NCI-H82 (cell line): ENCODE measurements at regions not wholly inside any gene's neighbourhood (a gene's known extent, or its start where the extent isn't known, plus 50 kb on each side); places are given as distances from the start of the nearest gene placed in this dataset.
A peak's percentile ranks its signal among the peaks of the same experiment; 100 is the strongest.

Experiments used
- DNase-seq: peaks from one replicate; lab custom pipeline; 2025; lab: John Stamatoyannopoulos, UW

GRCh38 chr15:46856839-46857502, 860.3 kb upstream of the SEMA6D start:
- no peak for DNase-seq

DNA sequence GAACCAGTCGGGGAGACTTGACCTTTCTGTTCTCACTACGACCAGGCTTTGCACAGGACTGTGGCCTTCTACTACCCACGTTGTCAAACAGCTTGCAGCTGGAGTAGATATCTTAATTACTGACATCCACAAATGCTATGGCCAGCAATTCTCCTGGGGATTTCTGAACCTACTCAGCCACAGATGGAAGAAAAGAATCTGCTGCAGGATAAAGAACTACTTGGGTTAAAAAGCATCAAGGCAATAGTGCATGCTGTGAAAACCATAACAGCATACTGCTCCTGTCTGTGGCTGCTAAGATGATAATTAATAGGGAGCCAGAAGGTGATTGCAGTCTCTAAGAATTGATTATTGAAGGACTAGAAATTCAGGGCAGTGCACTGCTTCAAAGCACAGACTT, 859.2 kb upstream of the SEMA6D start:
- peak; percentile 91 for DNase-seq

DNA sequence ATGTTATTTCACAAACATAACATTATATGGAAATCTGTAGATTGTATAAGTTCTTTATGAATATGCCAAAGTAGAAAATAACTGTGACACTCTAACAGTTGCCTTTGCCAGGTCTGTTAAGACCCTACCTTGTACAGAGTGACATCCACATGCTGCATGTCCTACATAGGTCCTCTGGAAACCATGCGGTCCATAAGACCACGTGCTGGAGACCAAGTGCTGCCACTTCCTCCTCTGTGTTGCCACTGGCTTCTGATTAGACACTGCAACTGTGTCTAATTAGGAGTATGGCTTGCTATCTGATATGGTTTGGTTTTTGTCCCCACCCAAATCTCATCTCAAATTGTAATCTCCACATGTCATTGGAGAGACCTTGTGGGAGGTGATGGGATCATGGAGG, 855.5 kb upstream of the SEMA6D start:
- DNase-seq, result no peak

DNA sequence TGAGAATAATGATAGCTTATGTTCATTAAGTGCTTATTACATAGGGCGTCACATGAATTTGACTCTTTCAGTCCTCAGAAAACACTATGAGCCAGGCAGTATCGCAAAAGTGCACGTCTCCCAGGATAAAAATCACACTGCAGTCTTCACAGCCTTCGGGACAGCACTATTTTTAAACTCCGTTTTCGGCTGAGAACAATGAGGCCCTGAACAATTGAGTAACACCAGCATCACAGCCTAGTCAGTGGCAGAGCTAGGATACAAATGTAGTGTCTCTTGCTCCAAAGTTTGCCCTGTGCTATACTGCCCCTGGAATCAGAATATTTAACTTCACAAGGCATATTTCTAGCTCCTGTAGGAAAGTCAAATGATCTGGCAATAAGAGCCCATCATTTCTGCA, 852.1 kb upstream of the SEMA6D start:
- DNase-seq, result no peak

DNA sequence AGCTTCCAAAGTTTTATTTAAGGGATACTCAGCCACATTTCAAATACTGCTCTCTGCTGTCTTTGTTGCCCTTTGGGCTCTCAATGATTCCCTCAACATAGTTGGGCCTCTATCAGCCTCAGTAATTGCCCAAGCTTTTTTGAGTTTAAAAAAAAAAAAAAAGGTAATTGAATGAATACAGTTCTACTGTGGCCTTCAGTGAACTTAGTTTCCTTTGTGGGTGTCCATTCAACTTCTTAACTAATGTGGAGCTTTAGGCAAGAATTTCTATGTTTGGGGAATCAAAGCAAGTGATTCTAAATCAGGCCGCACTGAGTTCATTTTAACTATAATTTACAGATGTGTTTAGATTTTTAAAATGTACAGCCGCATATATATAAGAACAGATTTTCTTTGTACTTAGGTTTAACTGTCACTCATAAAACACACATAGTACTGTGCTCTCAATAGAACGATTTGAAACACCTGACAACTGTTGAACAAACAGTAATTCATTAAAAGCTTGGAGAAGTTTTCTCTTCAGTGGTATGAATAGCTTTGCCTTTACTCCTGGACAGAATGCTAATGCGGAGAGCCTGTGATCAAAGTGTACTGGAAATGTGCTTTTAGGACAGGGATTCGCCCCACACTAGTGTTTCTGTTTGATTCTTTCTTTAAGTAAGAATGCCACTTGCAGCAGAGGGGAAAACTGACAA, 844.9 kb upstream of the SEMA6D start:
- no peak for DNase-seq

GRCh38 chr15:46872981-46873330, 844.3 kb upstream of the SEMA6D start:
- DNase-seq, result no peak

- DNase-seq, result no peak
These were observed 838.1 kb upstream of the SEMA6D start for GRCh38 chr15:46879032-46879770.

GRCh38 chr15:46880791-46881190, 836.5 kb upstream of the SEMA6D start:
- no peak for DNase-seq

- DNase-seq, result no peak
These were observed 824.6 kb upstream of the SEMA6D start for GRCh38 chr15:46892621-46893160.

DNA sequence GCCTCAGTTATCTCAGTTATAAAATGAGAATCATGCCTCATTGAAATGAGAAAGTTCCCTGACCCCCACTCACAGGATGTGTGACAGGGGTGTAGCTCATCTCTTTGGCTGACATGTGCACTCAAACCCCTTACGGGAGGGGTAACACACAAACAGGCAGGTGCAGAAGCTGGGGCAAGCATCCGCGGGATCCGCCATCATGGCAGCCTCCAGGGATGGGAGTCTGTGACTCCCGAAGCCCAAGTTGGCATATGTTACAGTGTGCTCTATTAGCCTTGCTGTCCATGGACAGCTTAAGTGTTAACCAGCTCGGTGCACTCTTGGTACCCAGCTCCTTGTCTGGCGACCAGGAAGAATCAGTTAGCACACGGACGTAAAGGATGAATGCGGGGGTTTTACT, 822.7 kb upstream of the SEMA6D start:
- DNase-seq, result no peak

- DNase-seq, result no peak
These were observed 820.0 kb upstream of the SEMA6D start for GRCh38 chr15:46897266-46897665.

DNA sequence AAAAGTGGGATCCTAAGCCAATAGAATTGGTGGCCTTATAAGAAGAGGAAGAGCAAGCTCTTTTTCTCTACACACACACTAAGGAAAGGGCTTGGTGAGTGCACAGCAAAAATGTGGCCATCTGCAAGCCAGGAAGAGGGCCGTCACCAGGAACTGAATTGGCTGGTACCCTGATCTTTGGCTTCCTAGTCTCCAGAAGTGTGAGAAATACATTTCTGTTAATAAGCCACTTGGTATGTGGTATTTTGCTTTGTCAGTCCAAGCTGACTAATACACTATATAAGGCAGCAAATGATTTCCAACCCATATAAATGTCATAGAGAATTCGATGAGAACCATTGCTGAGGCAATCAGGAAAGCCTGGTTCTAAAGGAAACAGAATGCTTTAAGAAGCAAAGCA, 816.3 kb upstream of the SEMA6D start:
- peak; percentile 56 for DNase-seq

DNA sequence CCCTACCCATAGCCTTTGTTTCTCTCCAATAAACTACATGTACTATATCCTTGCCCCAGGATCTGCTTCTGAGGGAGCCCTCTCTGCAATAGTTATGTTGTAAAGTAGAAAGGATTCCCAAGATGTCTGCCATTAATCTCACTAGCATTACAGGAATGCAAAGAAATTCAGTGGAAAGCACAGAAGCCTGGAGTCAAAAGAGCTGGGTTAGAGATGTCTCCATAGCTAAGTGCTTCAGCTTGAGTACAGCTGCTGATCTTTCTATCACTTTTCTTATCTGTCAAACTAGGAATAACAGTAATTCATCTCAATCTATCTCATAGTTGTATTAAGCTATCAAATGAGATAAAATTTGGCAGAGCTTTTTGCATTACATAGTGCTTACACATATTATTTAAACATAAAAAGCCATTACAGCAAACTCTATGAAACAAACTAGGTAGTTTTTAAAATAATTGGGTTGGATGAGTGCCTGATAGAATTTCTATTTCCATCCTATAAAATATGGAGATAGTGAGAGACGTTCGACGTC, 799.5 kb upstream of the SEMA6D start:
- no peak for DNase-seq

DNA sequence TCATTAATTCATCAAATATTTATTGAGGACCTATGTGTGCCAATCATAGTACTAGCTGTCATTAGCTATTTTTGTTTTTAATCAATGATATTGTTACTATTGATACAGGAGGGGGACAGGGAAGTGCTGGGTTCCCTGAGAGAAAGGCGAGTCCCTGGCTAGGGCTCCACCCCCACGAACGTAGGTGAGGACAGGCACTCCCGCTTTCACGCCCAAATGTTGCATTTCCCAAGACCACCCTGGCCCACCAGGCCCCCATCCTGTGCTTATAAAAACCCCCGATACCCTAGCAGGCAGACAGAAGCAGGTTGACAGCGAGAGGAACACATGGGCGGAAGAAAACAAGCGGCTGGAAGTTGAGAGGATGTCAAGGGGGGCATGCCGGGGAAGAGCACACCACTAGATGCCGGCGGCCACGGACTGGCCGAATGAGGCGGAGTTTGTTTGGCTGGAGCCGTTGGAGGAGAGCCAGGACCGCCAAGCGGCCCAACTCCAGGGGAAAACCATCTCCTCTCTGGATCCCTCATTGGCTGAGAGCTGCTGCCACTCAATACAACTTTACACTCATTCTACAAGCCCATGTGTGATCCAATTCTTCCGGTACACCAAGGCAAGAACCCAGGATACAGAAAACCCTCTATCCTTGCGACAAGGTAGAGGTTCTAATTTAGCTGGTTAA, 798.7 kb upstream of the SEMA6D start:
- DNase-seq, result no peak

DNA sequence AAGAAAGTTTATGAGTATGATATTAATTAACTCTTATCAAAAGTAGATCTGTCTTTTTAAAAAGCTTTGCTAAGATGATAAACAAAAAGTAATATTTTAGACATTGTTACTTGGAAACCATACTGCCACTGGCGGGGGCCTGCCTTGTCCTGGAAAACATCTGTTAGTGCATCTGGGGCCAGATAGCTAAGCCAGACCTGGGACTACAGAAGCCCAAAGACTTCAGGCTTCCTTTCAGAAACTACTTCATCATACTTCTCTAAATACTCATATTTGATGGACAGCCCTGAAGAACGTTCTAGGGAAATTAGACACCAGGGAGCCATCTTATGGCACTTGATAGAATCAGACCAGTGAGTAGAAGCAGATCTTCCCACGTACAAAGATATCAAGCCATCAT, 795.4 kb upstream of the SEMA6D start:
- no peak for DNase-seq

GRCh38 chr15:46930426-46930825, 786.9 kb upstream of the SEMA6D start:
- DNase-seq, result no peak

- no peak for DNase-seq
These were observed 784.0 kb upstream of the SEMA6D start for GRCh38 chr15:46933332-46933731.

GRCh38 chr15:46934851-46935250, 782.5 kb upstream of the SEMA6D start:
- DNase-seq, result no peak

- DNase-seq, result no peak
These were observed 779.1 kb upstream of the SEMA6D start for GRCh38 chr15:46938169-46938568.

DNA sequence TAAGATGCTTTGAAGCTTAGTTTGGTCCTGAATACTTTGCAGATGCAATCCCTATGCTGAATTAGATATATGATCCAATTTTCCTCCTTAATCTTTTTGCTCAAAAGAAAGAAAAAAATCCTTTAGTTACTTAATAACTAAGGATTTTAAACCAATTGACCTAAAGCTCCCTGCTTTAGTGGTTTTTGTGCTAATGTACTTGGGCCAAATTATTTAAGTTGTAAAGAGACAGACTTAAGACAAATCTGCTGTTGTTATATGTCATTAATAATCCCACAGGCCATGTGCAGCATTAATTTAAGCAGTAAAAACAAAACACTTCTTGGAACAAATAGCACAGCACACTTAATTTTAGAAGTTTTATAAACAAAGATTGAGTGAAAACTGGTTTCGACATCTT, 776.1 kb upstream of the SEMA6D start:
- DNase-seq, result peak; percentile 17

DNA sequence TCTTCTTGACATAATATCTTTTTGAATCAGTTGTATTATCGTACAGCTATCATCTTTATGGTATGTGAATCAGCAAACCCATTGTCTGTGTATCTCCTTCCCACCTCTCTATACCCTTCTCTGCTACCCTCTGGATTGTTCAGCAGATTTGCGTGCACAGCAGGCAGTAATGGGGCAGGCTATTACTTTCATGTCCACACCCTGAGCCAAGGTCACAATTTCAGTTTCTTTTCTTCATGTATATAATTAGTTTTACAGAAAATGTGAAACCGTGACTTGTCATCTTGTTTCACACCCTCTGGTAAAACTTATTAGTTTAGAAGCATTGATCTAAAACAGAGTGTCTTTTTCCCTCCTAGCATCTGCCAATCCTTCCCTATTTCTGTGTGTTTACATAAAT, 770.4 kb upstream of the SEMA6D start:
- no peak for DNase-seq

DNA sequence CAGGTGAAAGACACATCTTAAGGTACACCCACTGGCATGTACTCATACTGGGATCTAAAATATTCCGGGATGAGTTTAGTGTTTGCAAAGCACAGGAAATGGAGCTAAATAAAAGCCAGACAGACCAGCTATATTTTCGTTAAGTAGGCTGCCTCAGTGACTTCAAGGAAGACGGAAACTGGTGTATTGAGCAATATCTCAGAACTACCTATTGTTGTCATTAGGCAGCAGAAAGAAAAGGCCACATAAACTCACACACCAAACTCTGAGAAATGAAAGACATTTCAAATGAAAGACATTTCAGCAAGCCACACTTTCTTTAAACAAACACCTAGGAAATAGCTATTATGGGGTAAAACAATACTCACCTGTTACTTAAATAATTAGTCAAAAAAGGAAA, 761.7 kb upstream of the SEMA6D start:
- no peak for DNase-seq
